NCI-H1417 (cell line): ENCODE measurements at regions not wholly inside any gene's neighbourhood (a gene's known extent, or its start where the extent isn't known, plus 50 kb on each side); places are given as distances from the start of the nearest gene placed in this dataset.

Experiments used
- DNase-seq, 3 experiments: peaks; one replicate each; lab custom pipeline; 2025; lab: John Stamatoyannopoulos, UW

DNA sequence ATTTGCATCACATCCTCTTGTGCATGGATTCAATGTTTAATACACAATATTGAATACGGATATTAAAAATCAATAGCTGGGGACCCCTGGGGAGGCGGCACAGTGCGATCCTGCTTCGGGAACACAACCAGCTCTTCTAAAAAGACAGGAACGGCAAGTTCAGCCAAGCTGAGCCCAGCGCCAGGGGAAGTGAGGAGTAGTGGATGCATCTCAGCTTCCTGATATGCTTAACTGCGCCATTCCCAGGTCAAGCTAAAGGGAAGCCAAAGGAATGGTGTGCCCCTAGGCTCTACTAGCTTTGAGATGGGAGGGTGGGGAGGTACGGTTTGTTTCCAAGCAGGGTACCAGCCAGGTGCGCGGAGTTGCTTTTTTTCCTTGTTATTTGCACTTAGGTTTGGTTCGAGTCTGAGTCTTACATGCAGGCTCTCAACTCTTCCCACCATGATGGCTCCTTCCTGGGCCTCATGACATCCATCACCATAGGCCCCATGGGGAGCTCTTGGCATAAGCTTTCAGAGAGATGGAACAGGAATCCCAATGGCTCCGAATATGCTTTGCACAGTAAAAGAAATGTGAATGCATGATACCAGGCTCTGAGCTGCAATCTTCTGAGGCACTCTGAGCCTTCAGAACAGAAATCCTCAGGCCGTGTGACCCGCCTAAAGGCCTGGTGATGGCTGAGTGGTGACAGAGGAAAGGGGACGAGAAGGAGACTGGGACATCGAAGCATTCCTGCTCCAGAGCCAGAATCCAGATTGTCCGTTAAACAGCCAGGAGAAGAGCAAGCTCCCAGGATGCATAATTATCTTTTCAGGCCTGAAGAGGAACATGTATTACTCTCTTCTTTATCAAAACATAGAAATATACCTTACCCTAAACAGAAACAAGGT, 51.8 kb upstream of the BCOR start:
- DNase-seq = no peak

DNA sequence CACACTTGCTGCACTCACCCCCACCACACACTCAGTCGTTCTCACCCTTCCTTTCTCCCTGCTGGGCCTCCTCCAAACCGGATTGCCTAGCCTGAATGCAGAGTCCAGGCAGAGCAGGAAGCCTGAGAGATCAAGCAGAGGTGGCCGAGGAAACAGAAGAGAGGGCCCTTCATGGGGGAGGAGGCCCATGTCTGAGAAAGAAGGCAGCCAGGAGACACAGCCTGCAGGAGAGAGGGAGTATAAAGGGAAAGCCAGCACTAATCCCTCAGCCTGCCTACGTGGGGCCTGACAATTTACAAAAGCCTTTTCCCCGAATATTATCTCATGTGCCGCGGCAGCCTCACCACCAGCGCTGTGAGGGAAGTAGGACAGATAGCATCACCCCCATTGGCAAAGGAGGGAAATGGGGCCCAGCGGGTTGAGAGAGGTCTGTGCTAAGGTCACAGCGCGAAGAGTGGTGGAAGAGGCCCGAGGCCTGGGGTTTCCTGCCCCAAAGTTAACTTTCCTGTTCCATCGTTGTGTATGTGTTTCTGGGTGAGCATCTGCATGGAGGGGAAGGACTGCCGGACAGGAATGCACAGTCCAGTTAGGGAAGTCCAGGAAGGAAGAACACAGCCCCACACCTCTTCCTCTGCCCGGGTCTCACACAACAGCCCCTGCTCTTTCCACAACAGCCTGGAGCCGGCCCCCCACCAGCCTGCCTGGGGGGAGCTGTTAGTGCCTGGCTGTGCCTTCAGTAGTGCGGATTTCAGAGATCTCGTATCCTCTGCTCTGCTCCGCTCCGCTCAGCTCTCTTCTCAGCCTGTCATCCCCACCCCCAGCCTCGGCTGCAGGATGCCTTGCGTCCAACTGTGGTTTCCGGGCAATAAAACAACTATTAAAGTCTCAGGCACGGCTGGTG, 50.9 kb upstream of the BCOR start:
- no peak for DNase-seq

DNA sequence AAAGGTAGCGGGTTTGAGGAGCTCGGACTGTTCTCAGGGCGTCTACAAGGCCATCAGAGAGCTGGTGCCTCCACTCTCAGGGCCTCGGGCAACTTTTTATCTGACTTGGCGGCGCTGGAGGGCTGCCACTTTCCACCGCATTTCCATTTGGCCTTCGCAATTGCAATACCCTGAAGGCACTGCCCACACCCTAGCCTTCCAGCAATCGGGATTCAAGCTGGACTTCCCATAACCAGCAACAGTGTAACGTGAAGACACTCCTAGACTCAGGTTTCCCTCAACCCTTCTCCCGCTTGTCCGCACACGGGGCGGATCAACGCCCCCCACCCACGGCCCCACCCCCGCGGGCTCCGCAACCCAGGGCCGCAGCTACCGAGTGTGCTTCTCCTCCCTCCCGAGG, 50.2 kb upstream of the BCOR start:
- no peak for DNase-seq
